Putamen (tissue), 1 donor: ENCODE measurements at regions not wholly inside any gene's neighbourhood (a gene's known extent, or its start where the extent isn't known, plus 50 kb on each side); places are given as distances from the start of the nearest gene placed in this dataset.
A peak's percentile ranks its signal among the peaks of the same experiment; 100 is the strongest.

Experiments used
- DNase-seq: peaks from one replicate; pipeline ENCODE4 v3.0.0-alpha.2; 2016; ENCODE audit warnings: low spot score

DNA sequence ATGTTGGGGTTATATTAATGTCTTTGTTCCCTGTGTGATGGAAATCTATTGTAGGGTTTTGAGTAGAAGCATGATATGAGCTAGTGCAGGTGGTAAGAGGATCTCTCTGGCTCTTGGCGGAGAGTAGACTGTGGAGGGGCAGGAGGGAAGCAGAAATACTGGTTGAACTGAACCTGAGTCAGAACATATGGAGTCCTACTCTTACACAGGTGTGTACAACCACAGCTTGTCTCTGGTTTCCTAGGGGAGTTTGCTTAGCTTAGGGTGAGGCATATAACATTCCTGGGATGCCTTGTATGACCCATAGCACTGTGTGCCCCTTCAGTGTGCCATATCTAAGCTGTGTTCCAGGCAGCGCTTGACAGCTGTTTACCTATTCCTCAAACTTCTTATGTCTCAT is 97.3 kb upstream of the GCFC2 start:
- no peak for DNase-seq

- no peak for DNase-seq
These were observed 90.7 kb upstream of the GCFC2 start for GRCh38 chr2:75801234-75801982.

GRCh38 chr2:75800456-75800855 is 89.7 kb upstream of the GCFC2 start:
- no peak for DNase-seq

- no peak for DNase-seq
These were observed 89.1 kb upstream of the GCFC2 start for GRCh38 chr2:75799859-75800258.

DNA sequence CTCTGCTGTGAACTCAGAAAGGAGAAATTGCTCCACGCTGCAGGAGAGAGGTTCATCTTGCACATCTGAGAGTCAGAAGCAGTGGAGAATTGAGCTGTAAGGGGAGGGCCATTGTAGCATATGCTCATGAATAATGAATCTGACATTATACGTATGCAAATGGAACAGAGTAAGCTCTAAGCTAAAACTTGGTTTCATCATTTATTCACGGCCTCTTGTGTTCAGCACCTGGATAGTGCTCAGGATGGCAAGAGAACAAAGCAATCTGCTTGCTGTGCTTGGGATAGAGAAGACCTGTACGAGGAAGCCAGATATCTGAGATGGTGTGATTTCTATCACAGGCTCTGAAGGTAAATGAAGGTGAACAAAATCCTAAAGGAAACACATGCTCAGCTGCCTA is 87.9 kb upstream of the GCFC2 start:
- no peak for DNase-seq

DNA sequence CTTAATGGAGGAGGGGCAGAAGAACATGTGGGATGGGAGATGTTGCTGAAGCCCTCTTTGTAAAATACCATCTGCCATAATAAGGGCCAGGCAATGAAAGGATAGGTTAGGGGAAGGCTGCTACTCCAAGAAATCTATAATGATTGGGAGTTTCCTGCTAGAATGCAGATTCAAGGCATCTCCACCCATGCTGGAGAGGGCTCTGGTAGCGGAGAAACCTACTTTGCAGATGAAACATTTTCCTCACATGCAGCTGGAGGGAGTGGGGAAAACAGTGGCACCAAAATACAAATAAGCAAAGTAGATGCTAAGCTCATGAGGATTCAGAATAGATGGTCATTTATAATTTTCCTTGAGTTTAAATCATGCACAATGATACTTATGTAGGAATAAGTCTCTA is 82.3 kb upstream of the GCFC2 start:
- DNase-seq = no peak

GRCh38 chr2:75792146-75792545 is 81.4 kb upstream of the GCFC2 start:
- DNase-seq = no peak

DNA sequence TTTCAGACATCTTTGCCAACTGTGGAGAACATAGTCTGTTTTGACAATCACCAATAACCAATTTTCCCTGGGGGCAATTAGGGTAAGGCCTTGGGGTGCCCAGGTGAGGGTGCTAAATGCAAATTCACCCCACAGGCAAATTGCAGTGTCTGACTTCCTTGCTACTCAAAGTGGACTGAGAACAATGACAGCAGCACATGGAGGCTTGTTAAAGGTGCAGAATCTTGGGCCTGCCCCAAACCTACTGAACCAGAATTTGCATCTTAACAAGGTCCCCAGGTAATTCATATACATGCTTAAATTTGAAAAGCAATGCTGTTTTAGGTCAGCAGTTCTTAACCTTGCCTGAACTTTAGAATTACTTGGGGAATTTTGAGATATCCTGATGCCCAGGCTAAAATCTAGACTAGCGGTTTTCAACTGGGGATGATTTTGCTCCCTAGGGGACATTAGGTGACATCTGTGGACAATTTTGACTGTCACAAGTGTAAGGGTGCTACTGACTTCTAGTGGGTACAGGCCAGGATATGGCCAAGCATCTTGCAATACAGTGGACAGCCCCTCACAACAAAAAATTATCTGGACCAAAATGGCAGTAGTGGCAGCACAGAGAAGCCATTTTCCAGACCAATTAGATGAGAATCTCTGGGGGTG is 80.2 kb upstream of the GCFC2 start:
- no peak for DNase-seq

DNA sequence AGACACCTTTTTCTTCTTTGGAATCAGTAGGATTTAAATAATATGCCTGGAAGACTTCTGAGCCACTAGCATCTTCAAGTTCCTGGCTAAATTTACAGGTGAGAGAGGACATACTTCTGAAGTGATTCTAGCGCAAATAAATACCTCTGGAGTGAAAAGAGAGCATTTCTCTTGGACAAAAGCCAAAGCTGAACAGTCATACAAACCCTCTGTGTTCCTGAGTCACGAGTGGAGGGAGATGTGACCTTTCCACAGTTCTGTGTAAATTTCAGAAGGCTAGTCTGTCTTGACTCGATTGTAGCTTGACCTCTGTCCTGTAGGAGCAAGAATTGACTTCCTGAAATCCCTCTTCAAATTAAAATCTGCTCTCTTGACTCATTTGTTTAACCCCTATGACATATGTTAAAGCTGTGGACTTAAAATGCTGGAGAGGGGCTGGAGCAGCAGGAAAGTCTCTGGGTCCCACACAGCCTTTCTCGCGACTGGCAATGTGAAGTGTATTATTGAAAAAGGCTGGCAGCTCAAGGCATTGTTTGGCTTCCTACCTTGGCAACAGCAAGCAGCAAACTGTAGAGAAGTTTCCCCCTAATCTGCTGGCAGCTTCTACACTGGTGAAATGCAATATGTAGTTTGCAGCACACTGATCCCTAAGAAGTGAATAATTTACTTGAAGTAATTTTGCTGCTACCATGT is 79.6 kb upstream of the GCFC2 start:
- no peak for DNase-seq

- no peak for DNase-seq
These were observed 78.2 kb upstream of the GCFC2 start for GRCh38 chr2:75788902-75789301.

DNA sequence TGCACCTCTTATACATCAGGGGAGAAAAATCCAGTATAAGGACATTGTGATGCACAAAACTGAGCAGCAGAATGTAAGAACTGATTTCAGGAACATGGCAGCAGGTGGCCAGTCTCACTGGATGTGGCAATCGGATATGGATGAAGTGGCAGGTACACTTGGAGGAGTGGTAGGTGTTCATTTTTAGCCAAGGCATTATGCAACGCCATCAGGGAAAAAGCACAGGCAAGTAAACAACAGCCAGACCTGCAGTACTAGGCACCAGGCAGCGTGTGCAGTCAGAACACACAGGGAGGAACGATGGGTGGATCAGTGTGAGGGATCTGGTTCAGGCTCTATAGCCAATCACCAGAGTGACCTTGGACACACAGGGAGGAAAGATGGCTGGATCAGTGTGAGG is 77.4 kb upstream of the GCFC2 start:
- no peak for DNase-seq

DNA sequence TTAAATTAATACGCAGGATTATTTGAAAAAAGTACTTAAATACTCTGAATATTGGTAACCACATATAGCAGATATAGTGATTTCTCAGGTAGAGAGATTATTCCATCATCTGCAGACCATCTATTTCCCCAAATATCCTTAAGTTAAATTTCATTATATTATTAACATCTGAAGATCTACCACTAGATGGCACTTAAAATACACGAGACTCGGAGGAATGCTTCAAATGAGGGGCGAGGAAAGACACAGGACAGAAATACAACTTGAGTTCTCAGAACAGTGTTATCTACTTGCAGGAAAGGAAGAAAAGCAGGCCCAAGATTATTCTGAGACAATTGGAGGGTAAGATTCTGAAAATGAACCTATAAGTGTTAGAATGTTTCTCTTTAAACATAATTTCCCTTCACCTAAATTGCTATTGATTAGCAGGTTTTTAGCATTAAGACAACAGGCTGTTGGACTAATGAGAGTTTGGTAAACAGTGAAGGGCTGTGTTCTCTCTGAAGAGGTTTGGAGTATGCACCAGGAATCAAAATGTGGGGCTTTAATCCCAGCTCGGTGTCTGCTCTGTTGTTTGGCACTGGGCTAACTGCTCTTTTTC is 76.9 kb upstream of the GCFC2 start:
- peak; percentile 52 for DNase-seq

- no peak for DNase-seq
These were observed 64.7 kb upstream of the GCFC2 start for GRCh38 chr2:75775311-75775823.

DNA sequence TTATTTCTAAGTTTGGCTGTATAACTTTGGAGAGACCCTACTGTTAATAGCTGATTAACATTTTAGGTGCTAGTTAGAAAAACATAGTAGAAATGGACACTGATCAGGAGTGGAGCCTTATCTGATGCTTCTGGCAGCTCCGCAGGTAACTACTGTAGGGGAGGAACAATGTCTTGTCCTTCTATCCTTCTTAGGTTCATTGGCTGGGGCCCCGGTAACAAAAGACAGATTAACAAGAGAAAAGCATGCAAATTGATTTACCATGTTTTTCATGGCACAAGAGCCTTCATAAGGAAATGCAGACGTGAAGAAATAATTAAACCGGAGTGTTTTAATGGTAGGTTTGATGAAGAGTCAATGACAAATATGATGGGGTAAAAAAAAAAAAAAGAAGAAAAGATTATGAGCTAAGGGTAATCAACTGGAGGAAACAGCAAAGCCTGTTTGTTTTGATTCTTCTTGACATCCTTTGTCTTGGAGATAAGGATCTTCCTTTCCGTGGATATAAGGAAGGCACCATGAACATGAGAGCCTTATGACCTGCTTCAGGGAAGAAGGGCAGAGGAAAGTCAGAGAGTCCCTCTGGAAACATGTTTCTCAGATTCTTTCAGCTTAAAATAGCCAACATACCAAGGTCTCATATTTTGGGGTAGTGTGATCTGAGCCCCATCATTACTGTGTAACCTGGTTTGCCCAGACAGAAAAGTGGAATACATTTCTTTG is 62.4 kb upstream of the GCFC2 start:
- DNase-seq = no peak

- no peak for DNase-seq
These were observed 55.1 kb upstream of the GCFC2 start for GRCh38 chr2:75765798-75766197.

- DNase-seq = no peak
These were observed 53.9 kb upstream of the GCFC2 start for GRCh38 chr2:75764611-75765010.
